HEK293 (cell line): ENCODE measurements at regions not wholly inside any gene's neighbourhood (a gene's known extent, or its start where the extent isn't known, plus 50 kb on each side); places are given as distances from the start of the nearest gene placed in this dataset.

ENCODE experiments used
- CTCF ChIA-PET: fragments of 350-600 bp; formaldehyde crosslinking; extraction: SDS; loops from one replicate; lab custom pipeline; 2021; ENCODE audit warnings: antibody characterized with exemption; lab: Yijun Ruan, JAX
- POLR2A ChIA-PET: fragments of 300-600 bp; formaldehyde crosslinking; extraction: SDS; loops from one replicate; lab custom pipeline; 2020; ENCODE audit warnings: antibody characterized with exemption, inconsistent platforms; lab: Yijun Ruan, JAX
- H3K27ac ChIP-seq: fragments of 200-500 bp; sonication (Bioruptor generic); 2 replicates; pipeline ENCODE4 v1.5.1; 2014; ENCODE audit warnings: low read depth, low read length, control low read depth, inconsistent platforms; ENCODE audit errors: extremely low read depth
- H3K36me3 ChIP-seq, 2 experiments: fragments of 200-500 bp in 1 of 2; sonication (Bioruptor generic) in 1 of 2; 1 replicate in 1 of 2; 2 replicates in 1 of 2; pipeline ENCODE4 v1.5.1; 2014 to 2017; ENCODE audit warnings: inconsistent platforms in 2 of 2, low read length in 2 of 2; ENCODE audit not compliant: control insufficient read depth in 2 of 2, insufficient read depth in 1 of 2
- H3K4me1 ChIP-seq: fragments of 200-500 bp; sonication (Bioruptor generic); 2 replicates; pipeline ENCODE4 v1.5.1; 2014; ENCODE audit warnings: mild to moderate bottlenecking, low read length, inconsistent platforms; ENCODE audit not compliant: control insufficient read depth, insufficient read depth
- H3K4me3 ChIP-seq: 2 replicates; pipeline ENCODE4 v1.5.1; 2011; ENCODE audit warnings: low read depth, mild to moderate bottlenecking, control low read depth, low read length, moderate library complexity
- H3K9me3 ChIP-seq: fragments of 200-500 bp; sonication (Bioruptor generic); 2 replicates; pipeline ENCODE4 v1.5.1; 2014; ENCODE audit warnings: low read depth, low read length, inconsistent platforms; ENCODE audit not compliant: control insufficient read depth, insufficient read depth
- OSR2 ChIP-seq: fragments of 450-650 bp; formaldehyde crosslinking; IDR thresholded peaks from 2 replicates; pipeline ENCODE4 v1.5.1; 2016; ENCODE audit warnings: missing biosample characterization, missing genetic modification characterization
- PATZ1 ChIP-seq: fragments of 450-650 bp; formaldehyde crosslinking; IDR thresholded peaks from 2 replicates; pipeline ENCODE4 v1.5.1; 2016; ENCODE audit warnings: missing biosample characterization, missing genetic modification characterization
- YY2 ChIP-seq: fragments of 450-650 bp; formaldehyde crosslinking; IDR thresholded peaks from 2 replicates; pipeline ENCODE4 v1.5.1; 2016; ENCODE audit warnings: missing biosample characterization, missing genetic modification characterization
- ZBTB1 ChIP-seq: fragments of 450-650 bp; formaldehyde crosslinking; IDR thresholded peaks from 2 replicates; pipeline ENCODE4 v1.5.1; 2016; ENCODE audit warnings: missing biosample characterization, missing genetic modification characterization
- ZBTB21 ChIP-seq: fragments of 450-650 bp; formaldehyde crosslinking; IDR thresholded peaks from 2 replicates; pipeline ENCODE4 v1.5.1; 2017; ENCODE audit warnings: missing biosample characterization, missing genetic modification characterization
- ZEB2 ChIP-seq: fragments of 450-650 bp; formaldehyde crosslinking; IDR thresholded peaks from 2 replicates; pipeline ENCODE4 v1.5.1; 2016; ENCODE audit warnings: missing biosample characterization, missing genetic modification characterization
- ZFP69B ChIP-seq: fragments of 450-650 bp; formaldehyde crosslinking; IDR thresholded peaks from 2 replicates; pipeline ENCODE4 v1.5.1; 2016; ENCODE audit warnings: missing biosample characterization, missing genetic modification characterization
- ZNF202 ChIP-seq: fragments of 450-650 bp; formaldehyde crosslinking; IDR thresholded peaks from 2 replicates; pipeline ENCODE4 v1.5.1; 2016; ENCODE audit warnings: missing biosample characterization, missing genetic modification characterization, borderline replicate concordance
- ZNF214 ChIP-seq: fragments of 450-650 bp; formaldehyde crosslinking; IDR thresholded peaks from 2 replicates; pipeline ENCODE4 v1.5.1; 2017; ENCODE audit warnings: missing biosample characterization, mild to moderate bottlenecking, missing genetic modification characterization, borderline replicate concordance
- ZNF23 ChIP-seq: fragments of 450-650 bp; formaldehyde crosslinking; IDR thresholded peaks from 2 replicates; pipeline ENCODE4 v1.5.1; 2016; ENCODE audit warnings: missing biosample characterization, missing genetic modification characterization, borderline replicate concordance
- ZNF394 ChIP-seq: fragments of 450-650 bp; formaldehyde crosslinking; IDR thresholded peaks from 2 replicates; pipeline ENCODE4 v1.5.1; 2016; ENCODE audit warnings: missing biosample characterization, missing genetic modification characterization, mild to moderate bottlenecking, moderate library complexity, borderline replicate concordance
- ZNF404 ChIP-seq: fragments of 450-650 bp; formaldehyde crosslinking; IDR thresholded peaks from 2 replicates; pipeline ENCODE4 v1.5.1; 2017; ENCODE audit warnings: missing biosample characterization, missing genetic modification characterization
- ZNF544 ChIP-seq: fragments of 450-650 bp; formaldehyde crosslinking; IDR thresholded peaks from 2 replicates; pipeline ENCODE4 v1.5.0; 2017; ENCODE audit warnings: missing biosample characterization, missing genetic modification characterization
- ZNF626 ChIP-seq: fragments of 450-650 bp; sonication (Bioruptor Pico); formaldehyde crosslinking; IDR thresholded peaks from 2 replicates; pipeline ENCODE4 v1.5.1; 2018; ENCODE audit warnings: missing biosample characterization, missing genetic modification characterization, inconsistent platforms
- ZNF658 ChIP-seq: fragments of 450-650 bp; formaldehyde crosslinking; IDR thresholded peaks from 2 replicates; pipeline ENCODE4; 2016; ENCODE audit warnings: missing biosample characterization, missing genetic modification characterization
- ZNF664 ChIP-seq: fragments of 450-650 bp; formaldehyde crosslinking; IDR thresholded peaks from 2 replicates; pipeline ENCODE4 v1.5.1; 2016; ENCODE audit warnings: missing biosample characterization, missing genetic modification characterization
- ZNF704 ChIP-seq: fragments of 450-650 bp; formaldehyde crosslinking; IDR thresholded peaks from 2 replicates; pipeline ENCODE4 v1.5.1; 2016; ENCODE audit warnings: missing biosample characterization, missing genetic modification characterization
- ZNF747 ChIP-seq: fragments of 450-650 bp; formaldehyde crosslinking; IDR thresholded peaks from 2 replicates; pipeline ENCODE4 v1.5.1; 2016; ENCODE audit warnings: missing biosample characterization, missing genetic modification characterization
- ZNF791 ChIP-seq: fragments of 450-650 bp; formaldehyde crosslinking; IDR thresholded peaks from 2 replicates; pipeline ENCODE4 v1.5.1; 2016; ENCODE audit warnings: missing biosample characterization, missing genetic modification characterization
- ZNF830 ChIP-seq: fragments of 450-650 bp; IDR thresholded peaks from 2 replicates; pipeline ENCODE4 v1.5.0; 2018; ENCODE audit warnings: missing biosample characterization, missing genetic modification characterization, low read depth, mild to moderate bottlenecking, moderate library complexity
- TF ChIP-seq, protein P1 (sequence below): fragments of 450-650 bp; IDR thresholded peaks from 2 replicates; pipeline ENCODE4 v1.5.1; 2018; ENCODE audit warnings: missing biosample characterization, missing genetic modification characterization
- TF ChIP-seq, protein P2 (sequence below): fragments of 450-650 bp; formaldehyde crosslinking; IDR thresholded peaks from 2 replicates; pipeline ENCODE4 v1.5.1; 2016; ENCODE audit warnings: missing biosample characterization, missing genetic modification characterization
- TF ChIP-seq, protein P3 (sequence below): fragments of 450-650 bp; formaldehyde crosslinking; IDR thresholded peaks from 2 replicates; pipeline ENCODE4 v1.5.1; 2017; ENCODE audit warnings: missing biosample characterization, missing genetic modification characterization

DNA sequence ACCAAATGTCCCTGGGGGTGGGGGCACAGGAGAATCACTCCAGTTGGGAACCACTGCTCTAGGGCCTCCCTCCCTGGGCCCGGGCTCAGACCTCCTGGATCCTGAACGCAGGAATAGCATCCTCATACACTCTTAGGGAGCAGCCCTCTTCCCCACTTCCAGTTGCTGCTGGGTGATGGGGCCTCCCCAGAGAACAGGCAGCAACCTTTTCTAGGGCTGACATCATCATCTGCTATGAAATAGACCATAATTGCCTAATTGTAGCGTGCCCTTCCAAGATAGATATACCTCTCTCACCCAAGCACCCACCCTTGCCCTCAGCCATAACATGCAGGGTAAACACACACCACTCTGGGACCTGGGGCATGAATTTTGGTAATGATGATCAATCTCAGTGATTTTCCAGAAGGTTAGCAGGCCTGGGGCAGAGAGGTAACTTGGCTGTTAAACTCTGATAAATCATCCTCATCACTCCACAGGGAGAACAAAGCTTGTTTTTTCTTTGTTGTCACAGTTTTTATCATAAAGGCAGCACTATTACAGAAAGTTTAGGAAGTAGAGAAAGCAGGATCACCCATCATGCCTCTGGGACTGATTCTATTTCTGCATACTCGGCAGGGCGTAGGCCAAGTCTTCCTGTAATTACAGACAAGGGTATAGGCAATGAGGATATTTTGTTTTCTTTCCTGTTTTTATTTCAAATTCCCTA lies 88.3 kb upstream of the PRDM11 start (continued):
- TF ChIP-seq ZEB2 (tag by site-specific recombination) = no peak
- no peak for TF ChIP-seq YY2
- TF ChIP-seq ZNF394 (tag by site-specific recombination) = no peak
- TF ChIP-seq, protein P1, sequence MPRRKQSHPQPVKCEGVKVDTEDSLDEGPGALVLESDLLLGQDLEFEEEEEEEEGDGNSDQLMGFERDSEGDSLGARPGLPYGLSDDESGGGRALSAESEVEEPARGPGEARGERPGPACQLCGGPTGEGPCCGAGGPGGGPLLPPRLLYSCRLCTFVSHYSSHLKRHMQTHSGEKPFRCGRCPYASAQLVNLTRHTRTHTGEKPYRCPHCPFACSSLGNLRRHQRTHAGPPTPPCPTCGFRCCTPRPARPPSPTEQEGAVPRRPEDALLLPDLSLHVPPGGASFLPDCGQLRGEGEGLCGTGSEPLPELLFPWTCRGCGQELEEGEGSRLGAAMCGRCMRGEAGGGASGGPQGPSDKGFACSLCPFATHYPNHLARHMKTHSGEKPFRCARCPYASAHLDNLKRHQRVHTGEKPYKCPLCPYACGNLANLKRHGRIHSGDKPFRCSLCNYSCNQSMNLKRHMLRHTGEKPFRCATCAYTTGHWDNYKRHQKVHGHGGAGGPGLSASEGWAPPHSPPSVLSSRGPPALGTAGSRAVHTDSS (tag by site-specific recombination) = no peak
- no peak for TF ChIP-seq ZNF202 (tag by site-specific recombination)
- TF ChIP-seq, protein P2, sequence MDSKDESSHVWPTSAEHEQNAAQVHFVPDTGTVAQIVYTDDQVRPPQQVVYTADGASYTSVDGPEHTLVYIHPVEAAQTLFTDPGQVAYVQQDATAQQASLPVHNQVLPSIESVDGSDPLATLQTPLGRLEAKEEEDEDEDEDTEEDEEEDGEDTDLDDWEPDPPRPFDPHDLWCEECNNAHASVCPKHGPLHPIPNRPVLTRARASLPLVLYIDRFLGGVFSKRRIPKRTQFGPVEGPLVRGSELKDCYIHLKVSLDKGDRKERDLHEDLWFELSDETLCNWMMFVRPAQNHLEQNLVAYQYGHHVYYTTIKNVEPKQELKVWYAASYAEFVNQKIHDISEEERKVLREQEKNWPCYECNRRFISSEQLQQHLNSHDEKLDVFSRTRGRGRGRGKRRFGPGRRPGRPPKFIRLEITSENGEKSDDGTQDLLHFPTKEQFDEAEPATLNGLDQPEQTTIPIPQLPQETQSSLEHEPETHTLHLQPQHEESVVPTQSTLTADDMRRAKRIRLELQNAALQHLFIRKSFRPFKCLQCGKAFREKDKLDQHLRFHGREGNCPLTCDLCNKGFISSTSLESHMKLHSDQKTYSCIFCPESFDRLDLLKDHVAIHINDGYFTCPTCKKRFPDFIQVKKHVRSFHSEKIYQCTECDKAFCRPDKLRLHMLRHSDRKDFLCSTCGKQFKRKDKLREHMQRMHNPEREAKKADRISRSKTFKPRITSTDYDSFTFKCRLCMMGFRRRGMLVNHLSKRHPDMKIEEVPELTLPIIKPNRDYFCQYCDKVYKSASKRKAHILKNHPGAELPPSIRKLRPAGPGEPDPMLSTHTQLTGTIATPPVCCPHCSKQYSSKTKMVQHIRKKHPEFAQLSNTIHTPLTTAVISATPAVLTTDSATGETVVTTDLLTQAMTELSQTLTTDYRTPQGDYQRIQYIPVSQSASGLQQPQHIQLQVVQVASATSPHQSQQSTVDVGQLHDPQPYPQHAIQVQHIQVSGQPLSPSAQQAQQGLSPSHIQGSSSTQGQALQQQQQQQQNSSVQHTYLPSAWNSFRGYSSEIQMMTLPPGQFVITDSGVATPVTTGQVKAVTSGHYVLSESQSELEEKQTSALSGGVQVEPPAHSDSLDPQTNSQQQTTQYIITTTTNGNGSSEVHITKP (tag by site-specific recombination) = no peak
- TF ChIP-seq ZNF704 (tag by site-specific recombination) = no peak
- no peak for TF ChIP-seq ZBTB21 (tag by site-specific recombination)

- Histone ChIP-seq H3K4me3 (no peak overlapping the region), H3K36me3 (no peaks in the 10 kb centered on the region), H3K27ac (no peak overlapping the region), H3K9me3 (no peaks in the 10 kb centered on the region), H3K4me1 (no peaks in the 10 kb centered on the region)
- ChIA-PET POLR2A (no interaction called here), CTCF (no interaction called here)
- TF ChIP-seq ZNF658 (tag by site-specific recombination) = no peak
- no peak for TF ChIP-seq OSR2
- TF ChIP-seq ZNF404 (tag by site-specific recombination) = no peak
- no peak for TF ChIP-seq ZBTB1 (tag by site-specific recombination)
- TF ChIP-seq ZNF23 (tag by site-specific recombination) = no peak
- TF ChIP-seq ZNF626 (tag by site-specific recombination) = no peak
- TF ChIP-seq ZNF830 (tag by site-specific recombination) = no peak
- no peak for TF ChIP-seq ZNF544
- no peak for TF ChIP-seq ZNF214 (tag by site-specific recombination)
- no peak for TF ChIP-seq ZNF664 (tag by site-specific recombination)
- TF ChIP-seq ZNF747 (tag by site-specific recombination) = no peak
- TF ChIP-seq ZNF791 (tag by site-specific recombination) = no peak
- TF ChIP-seq, protein P3, sequence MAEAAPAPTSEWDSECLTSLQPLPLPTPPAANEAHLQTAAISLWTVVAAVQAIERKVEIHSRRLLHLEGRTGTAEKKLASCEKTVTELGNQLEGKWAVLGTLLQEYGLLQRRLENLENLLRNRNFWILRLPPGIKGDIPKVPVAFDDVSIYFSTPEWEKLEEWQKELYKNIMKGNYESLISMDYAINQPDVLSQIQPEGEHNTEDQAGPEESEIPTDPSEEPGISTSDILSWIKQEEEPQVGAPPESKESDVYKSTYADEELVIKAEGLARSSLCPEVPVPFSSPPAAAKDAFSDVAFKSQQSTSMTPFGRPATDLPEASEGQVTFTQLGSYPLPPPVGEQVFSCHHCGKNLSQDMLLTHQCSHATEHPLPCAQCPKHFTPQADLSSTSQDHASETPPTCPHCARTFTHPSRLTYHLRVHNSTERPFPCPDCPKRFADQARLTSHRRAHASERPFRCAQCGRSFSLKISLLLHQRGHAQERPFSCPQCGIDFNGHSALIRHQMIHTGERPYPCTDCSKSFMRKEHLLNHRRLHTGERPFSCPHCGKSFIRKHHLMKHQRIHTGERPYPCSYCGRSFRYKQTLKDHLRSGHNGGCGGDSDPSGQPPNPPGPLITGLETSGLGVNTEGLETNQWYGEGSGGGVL (tag by site-specific recombination) = no peak
- TF ChIP-seq PATZ1 = no peak
- TF ChIP-seq ZFP69B = no peak
Observed at GRCh38 chr11:45058647-45058950, 87.8 kb upstream of the PRDM11 start.
